Liver (tissue), 8 donors: ENCODE measurements at regions not wholly inside any gene's neighbourhood (a gene's known extent, or its start where the extent isn't known, plus 50 kb on each side); places are given as distances from the start of the nearest gene placed in this dataset.

Experiments used
- DNase-seq: peaks from one replicate; pipeline ENCODE4 v3.0.0-alpha.2; 2017; ENCODE audit warnings: low spot score
- H3K27ac ChIP-seq, 2 donors: one replicate each; pipeline ENCODE4 v1.7.0; 2013; ENCODE audit warnings: inconsistent platforms in 2 of 2, low read length in 2 of 2, control low read depth in 1 of 2, low read depth in 1 of 2, mild to moderate bottlenecking in 1 of 2
- H3K27me3 ChIP-seq, 4 donors: one replicate each; pipeline versions ENCODE4 v1.6.1 to v1.7.0; 2013; ENCODE audit warnings: low read length in 3 of 4, inconsistent platforms in 1 of 4, mild to moderate bottlenecking in 1 of 4, moderate library complexity in 1 of 4; ENCODE audit not compliant: control insufficient read depth in 4 of 4, insufficient read depth in 4 of 4
- H3K36me3 ChIP-seq, 4 donors: one replicate each; pipeline versions ENCODE4 v1.6.1 to v1.7.0; 2013; ENCODE audit warnings: low read length in 3 of 4, mild to moderate bottlenecking in 3 of 4, low read depth in 1 of 4, moderate library complexity in 1 of 4; ENCODE audit not compliant: control insufficient read depth in 4 of 4, insufficient read depth in 3 of 4
- H3K4me1 ChIP-seq, 4 donors: one replicate each; pipeline versions ENCODE4 v1.6.1 to v1.7.0; 2013; ENCODE audit warnings: low read length in 3 of 4, mild to moderate bottlenecking in 3 of 4, moderate library complexity in 1 of 4; ENCODE audit not compliant: control insufficient read depth in 4 of 4, insufficient read depth in 4 of 4
- H3K4me3 ChIP-seq, 3 donors: one replicate each; pipeline versions ENCODE4 v1.6.1 to v1.7.0; 2013; ENCODE audit warnings: low read length in 3 of 3, control low read depth in 1 of 3, low read depth in 1 of 3, mild to moderate bottlenecking in 1 of 3
- H3K9ac ChIP-seq, 2 donors: one replicate each; pipeline ENCODE4 v1.7.0; 2013; ENCODE audit warnings: low read length in 2 of 2, mild to moderate bottlenecking in 2 of 2, moderate library complexity in 2 of 2, control low read depth in 1 of 2, low read depth in 1 of 2
- H3K9me3 ChIP-seq, 4 donors: one replicate each; pipeline versions ENCODE4 v1.6.1 to v1.7.0; 2013; ENCODE audit warnings: low read length in 3 of 4; ENCODE audit not compliant: control insufficient read depth in 4 of 4
- EGR1 ChIP-seq, 2 donors: IDR thresholded peaks; 2 replicates each; pipeline ENCODE4 v1.6.1; 2016 to 2018; ENCODE audit warnings: antibody characterized with exemption in 2 of 2, low read depth in 2 of 2
- FOXA1 ChIP-seq: IDR thresholded peaks from 2 replicates; pipeline ENCODE4 v1.6.1; 2016; ENCODE audit warnings: antibody characterized with exemption
- FOXA2 ChIP-seq: IDR thresholded peaks from 2 replicates; pipeline ENCODE4 v1.6.1; 2016; ENCODE audit warnings: antibody characterized with exemption
- GABPA ChIP-seq, 2 donors: IDR thresholded peaks in 1 of 2; conservative IDR thresholded peaks in 1 of 2; 2 replicates each; pipeline ENCODE4 v1.6.1; 2016; ENCODE audit warnings: antibody characterized with exemption in 2 of 2, mild to moderate bottlenecking in 1 of 2, moderate library complexity in 1 of 2
- HNF4A ChIP-seq, 2 donors: conservative IDR thresholded peaks; 2 replicates each; pipeline ENCODE4 v1.6.1; 2016; ENCODE audit warnings: antibody characterized with exemption in 2 of 2, mild to moderate bottlenecking in 2 of 2
- HNF4G ChIP-seq: IDR thresholded peaks from 2 replicates; pipeline ENCODE4 v1.6.1; 2016; ENCODE audit warnings: antibody characterized with exemption
- JUND ChIP-seq, 2 donors: IDR thresholded peaks; 2 replicates each; pipeline ENCODE4 v1.6.1; 2016; ENCODE audit warnings: antibody characterized with exemption in 2 of 2
- NR2F2 ChIP-seq: IDR thresholded peaks from 2 replicates; pipeline ENCODE4 v1.6.1; 2016; ENCODE audit warnings: antibody characterized with exemption
- RAD21 ChIP-seq, 2 donors: IDR thresholded peaks; 2 replicates each; pipeline ENCODE4 v1.6.1; 2016; ENCODE audit warnings: antibody characterized with exemption in 2 of 2, mild to moderate bottlenecking in 2 of 2
- REST ChIP-seq: IDR thresholded peaks from 2 replicates; pipeline ENCODE4 v1.6.1; 2016; ENCODE audit warnings: antibody characterized with exemption, mild to moderate bottlenecking
- RXRA ChIP-seq, 2 donors: IDR thresholded peaks; 2 replicates each; pipeline ENCODE4 v1.6.1; 2017 to 2018; ENCODE audit warnings: antibody characterized with exemption in 2 of 2, mild to moderate bottlenecking in 1 of 2
- SP1 ChIP-seq: IDR thresholded peaks from 2 replicates; pipeline ENCODE4 v1.6.1; 2018; ENCODE audit warnings: antibody characterized with exemption, mild to moderate bottlenecking
- TAF1 ChIP-seq: conservative IDR thresholded peaks from 2 replicates; pipeline ENCODE4 v1.6.1; 2016; ENCODE audit warnings: antibody characterized with exemption, mild to moderate bottlenecking
- YY1 ChIP-seq: IDR thresholded peaks from 2 replicates; pipeline ENCODE4 v1.6.1; 2016; ENCODE audit warnings: antibody characterized with exemption, mild to moderate bottlenecking
- ZBTB33 ChIP-seq: IDR thresholded peaks from 2 replicates; pipeline ENCODE4 v1.6.1; 2016; ENCODE audit warnings: antibody characterized with exemption
- WGBS: extraction: QIAGEN DNeasy Blood & Tissue Kit; methylation state at CpG from one replicate; pipeline ENCODE4 v1.1.7; 2013; 5-methylcytosine and 5-hydroxymethylcytosine counted together
- TF ChIP-seq, protein P1 (sequence below): fragments of 150-350 bp; IDR thresholded peaks from 2 replicates; pipeline ENCODE4 v1.5.1; 2017; ENCODE audit warnings: improper control_type of control experiment, low read depth, low read length; ENCODE audit not compliant: missing input control
- donor health status: healthy.
- donor health status: healthy.
- donor health status: healthy.
- donor health status: healthy.
- donor health status: healthy.

DNA sequence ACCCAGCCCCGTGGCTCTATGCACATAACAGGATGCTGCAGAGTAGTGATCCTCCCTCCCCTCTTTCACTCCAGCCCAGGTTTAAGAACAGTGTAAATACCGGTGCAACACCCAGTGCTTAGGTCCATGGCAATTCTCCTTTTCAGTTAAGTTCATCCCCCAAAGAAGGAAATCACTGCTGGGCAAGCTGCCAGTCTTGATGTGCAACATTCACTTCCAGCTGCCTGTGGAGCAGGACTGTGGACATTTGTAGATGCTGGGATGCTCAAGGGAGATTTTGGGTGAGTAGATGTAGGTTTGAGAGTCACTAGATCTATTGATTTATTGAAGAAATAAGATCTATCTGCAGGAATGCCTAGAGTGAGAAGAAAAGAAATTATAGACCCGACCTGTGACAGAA, 294.3 kb upstream of the KIAA1217 start (continued):
- TF ChIP-seq, protein P1, sequence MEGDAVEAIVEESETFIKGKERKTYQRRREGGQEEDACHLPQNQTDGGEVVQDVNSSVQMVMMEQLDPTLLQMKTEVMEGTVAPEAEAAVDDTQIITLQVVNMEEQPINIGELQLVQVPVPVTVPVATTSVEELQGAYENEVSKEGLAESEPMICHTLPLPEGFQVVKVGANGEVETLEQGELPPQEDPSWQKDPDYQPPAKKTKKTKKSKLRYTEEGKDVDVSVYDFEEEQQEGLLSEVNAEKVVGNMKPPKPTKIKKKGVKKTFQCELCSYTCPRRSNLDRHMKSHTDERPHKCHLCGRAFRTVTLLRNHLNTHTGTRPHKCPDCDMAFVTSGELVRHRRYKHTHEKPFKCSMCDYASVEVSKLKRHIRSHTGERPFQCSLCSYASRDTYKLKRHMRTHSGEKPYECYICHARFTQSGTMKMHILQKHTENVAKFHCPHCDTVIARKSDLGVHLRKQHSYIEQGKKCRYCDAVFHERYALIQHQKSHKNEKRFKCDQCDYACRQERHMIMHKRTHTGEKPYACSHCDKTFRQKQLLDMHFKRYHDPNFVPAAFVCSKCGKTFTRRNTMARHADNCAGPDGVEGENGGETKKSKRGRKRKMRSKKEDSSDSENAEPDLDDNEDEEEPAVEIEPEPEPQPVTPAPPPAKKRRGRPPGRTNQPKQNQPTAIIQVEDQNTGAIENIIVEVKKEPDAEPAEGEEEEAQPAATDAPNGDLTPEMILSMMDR = no peak
- TF ChIP-seq EGR1 (IDR thresholded peaks at IDR 0.05; ENCODE audit: low read depth in 2 of 2) (no peak), RAD21 (IDR thresholded peaks at IDR 0.05) (no peak), FOXA1 (no peak)

DNA sequence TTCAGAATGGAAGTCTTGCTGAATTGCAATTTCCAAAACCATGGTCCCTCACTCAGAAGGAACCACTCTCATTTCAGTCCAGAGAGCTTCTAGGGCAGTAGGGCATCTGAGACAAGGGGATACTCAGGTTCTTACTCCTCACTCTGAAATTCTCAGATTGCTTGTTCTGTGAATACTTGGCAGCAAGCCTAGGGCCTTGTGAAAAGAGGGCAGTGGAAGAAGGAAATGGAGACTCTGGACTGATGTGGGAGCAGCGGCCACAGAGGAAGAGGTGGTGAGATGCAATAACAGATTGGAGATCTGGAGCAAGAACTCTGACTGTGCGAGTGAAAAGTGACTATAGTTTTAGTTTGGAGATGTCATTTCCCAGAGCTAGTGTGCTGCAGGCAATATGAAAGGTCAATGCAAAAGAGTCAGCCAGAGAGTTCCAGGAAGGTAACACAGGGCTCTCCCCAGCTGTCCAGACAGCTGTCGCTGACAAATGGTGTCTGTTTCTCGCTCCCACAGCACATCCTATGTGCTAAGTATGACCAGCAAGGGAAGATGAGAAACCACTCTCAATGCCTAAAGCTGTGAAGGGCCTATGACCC, 291.6 kb upstream of the KIAA1217 start:
- WGBS = 54% methylated on average over 4 of the region's 4 CpGs
- H3K36me3 ChIP-seq = no peaks in the 10 kb centered on the region
- H3K9ac ChIP-seq = no peak overlapping the region
- no peak for TF ChIP-seq FOXA2
- no peak for TF ChIP-seq EGR1 (IDR thresholded peaks at IDR 0.05; ENCODE audit: low read depth in 2 of 2)
- no peak for TF ChIP-seq RAD21 (IDR thresholded peaks at IDR 0.05)
- TF ChIP-seq REST = no peak
- no peak for TF ChIP-seq ZBTB33
- TF ChIP-seq HNF4G = no peak
- TF ChIP-seq TAF1 = no peak
- no peak for TF ChIP-seq FOXA1
- no peak for TF ChIP-seq JUND (IDR thresholded peaks at IDR 0.05)
- TF ChIP-seq GABPA (IDR thresholded peaks at IDR 0.05 in 1 of 2, conservative IDR thresholded peaks at IDR 0.05 in 1 of 2) = no peak
- TF ChIP-seq YY1 = no peak
- no peak for TF ChIP-seq SP1
- no peak for TF ChIP-seq RXRA (IDR thresholded peaks at IDR 0.05)
- TF ChIP-seq HNF4A (conservative IDR thresholded peaks at IDR 0.05) = no peak
- no peak for TF ChIP-seq NR2F2
- peaks cover 0 to 3% (median 0%) of the 10 kb centered on the region in 4 donors for H3K27me3 ChIP-seq
- no peaks in the 10 kb centered on the region for H3K9me3 ChIP-seq
- peak overlapping the region in 1 of 2 donors; percentile 31 for H3K27ac ChIP-seq
- no peak for DNase-seq
- no peaks in the 10 kb centered on the region for H3K4me1 ChIP-seq
- H3K4me3 ChIP-seq = no peak overlapping the region
